Muscle layer of duodenum (tissue), 2 donors: ENCODE measurements at regions not wholly inside any gene's neighbourhood (a gene's known extent, or its start where the extent isn't known, plus 50 kb on each side); places are given as distances from the start of the nearest gene placed in this dataset.
"Not testable (repeated sequence)": the region's sequence is repeated elsewhere in the genome, so short reads cannot be mapped to it uniquely, and the experiment has no call there.

Experiments
- H3K27ac ChIP-seq: one replicate; pipeline ENCODE4 v1.7.0; 2013; ENCODE audit warnings: mild to moderate bottlenecking, low read length
- H3K27me3 ChIP-seq: one replicate; pipeline ENCODE4 v1.7.0; 2013; ENCODE audit warnings: low read depth, mild to moderate bottlenecking, control low read depth, low read length
- H3K36me3 ChIP-seq, 2 donors: one replicate each; pipeline ENCODE4 v1.7.0; 2013; ENCODE audit warnings: low read length in 2 of 2, control low read depth in 1 of 2, mild to moderate bottlenecking in 1 of 2; ENCODE audit not compliant: insufficient read depth in 2 of 2, control insufficient read depth in 1 of 2
- H3K4me1 ChIP-seq, 2 donors: one replicate each; pipeline ENCODE4 v1.7.0; 2013; ENCODE audit warnings: low read length in 2 of 2, mild to moderate bottlenecking in 2 of 2, control low read depth in 1 of 2, moderate library complexity in 1 of 2; ENCODE audit not compliant: insufficient read depth in 2 of 2, control insufficient read depth in 1 of 2
- H3K4me3 ChIP-seq, 2 donors: one replicate each; pipeline ENCODE4 v1.7.0; 2013; ENCODE audit warnings: low read length in 2 of 2, low read depth in 1 of 2, mild to moderate bottlenecking in 1 of 2
- H3K9me3 ChIP-seq, 2 donors: one replicate each; pipeline ENCODE4 v1.7.0; 2013; ENCODE audit warnings: low read length in 2 of 2, control low read depth in 1 of 2, mild to moderate bottlenecking in 1 of 2; ENCODE audit not compliant: control insufficient read depth in 1 of 2
- donor health status: healthy.

DNA sequence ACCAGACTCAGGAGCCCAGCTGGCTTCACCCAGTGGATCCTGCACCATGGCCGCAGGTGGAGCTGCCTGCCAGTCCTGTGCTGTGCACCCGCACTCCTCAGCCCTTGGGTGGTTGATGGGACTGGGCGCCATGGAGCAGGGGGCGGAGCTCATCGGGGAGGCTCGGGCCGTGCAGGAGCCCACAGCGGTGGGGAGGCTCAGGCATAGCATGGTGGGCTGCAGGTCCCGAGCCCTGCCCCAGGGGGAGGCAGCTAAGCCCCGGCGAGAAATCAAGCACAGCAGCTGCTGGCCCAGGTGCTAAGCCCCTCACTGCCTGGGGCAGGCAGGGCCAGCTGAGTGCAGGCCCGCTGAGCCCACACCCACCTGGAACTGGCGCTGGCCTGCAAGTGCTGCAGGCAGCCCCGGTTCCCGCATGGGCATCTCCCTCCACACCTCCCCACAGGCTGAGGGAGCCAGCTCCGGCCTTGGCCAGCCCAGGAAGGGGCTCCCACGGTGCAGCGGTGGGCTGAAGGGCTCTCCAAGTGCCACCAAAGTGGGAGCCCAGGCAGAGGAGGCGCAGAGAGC is 464.1 kb upstream of the DIPK2B start:
- H3K9me3 ChIP-seq, result no peaks in the 10 kb centered on the region
- no peaks in the 10 kb centered on the region for H3K4me1 ChIP-seq
- H3K4me3 ChIP-seq, result no peak overlapping the region
- no peaks in the 10 kb centered on the region for H3K36me3 ChIP-seq
- no peak overlapping the region for H3K27ac ChIP-seq
- H3K27me3 ChIP-seq, result no peaks in the 10 kb centered on the region

- Histone ChIP-seq H3K9me3 (no peaks in the 10 kb centered on the region), H3K4me1 (no peaks in the 10 kb centered on the region), H3K27ac (no peak overlapping the region), H3K4me3 (no peak overlapping the region), H3K27me3 (no peaks in the 10 kb centered on the region), H3K36me3 (no peaks in the 10 kb centered on the region)
Observed at GRCh38 chrX:45660477-45660876, 459.8 kb upstream of the DIPK2B start.

DNA sequence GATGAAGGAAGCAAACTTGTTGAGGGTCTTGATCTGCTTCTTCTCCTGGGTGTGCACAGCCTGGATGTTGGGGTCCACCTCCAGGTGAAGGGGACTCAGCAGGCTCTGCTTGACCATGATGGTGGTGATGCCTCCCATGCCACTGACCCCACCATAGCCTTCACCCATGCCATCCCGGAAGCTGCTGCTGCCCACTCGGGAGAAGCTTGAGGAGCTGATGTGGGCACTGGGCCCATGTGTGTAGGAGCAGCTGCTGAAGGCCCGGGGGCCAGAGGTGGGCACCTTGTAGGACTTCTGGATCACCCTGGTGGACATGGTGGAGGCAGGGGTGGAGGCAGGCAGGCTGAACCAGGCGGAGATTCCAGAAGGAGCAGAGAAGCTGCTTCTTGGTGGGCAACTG is 432.7 kb upstream of the DIPK2B start:
- Histone ChIP-seq H3K4me3 (no peak overlapping the region), H3K27ac (no peak overlapping the region), H3K9me3 (peaks cover 0 to 5% of the 10 kb centered on the region in 2 donors), H3K4me1 (no peaks in the 10 kb centered on the region), H3K27me3 (no peaks in the 10 kb centered on the region), H3K36me3 (no peaks in the 10 kb centered on the region)

GRCh38 chrX:45632506-45632905 is 431.8 kb upstream of the DIPK2B start:
- Histone ChIP-seq H3K4me3 (no peak overlapping the region), H3K36me3 (no peaks in the 10 kb centered on the region), H3K27me3 (no peaks in the 10 kb centered on the region), H3K27ac (no peak overlapping the region), H3K4me1 (no peaks in the 10 kb centered on the region), H3K9me3 (peaks cover 0 to 5% of the 10 kb centered on the region in 2 donors)

GRCh38 chrX:45630078-45630477 is 429.4 kb upstream of the DIPK2B start:
- no peaks in the 10 kb centered on the region for H3K27me3 ChIP-seq

GRCh38 chrX:45628041-45628440 is 427.4 kb upstream of the DIPK2B start:
- Histone ChIP-seq H3K27ac (no peak overlapping the region), H3K4me3 (no peak overlapping the region), H3K4me1 (no peaks in the 10 kb centered on the region), H3K9me3 (peaks cover 0 to 5% of the 10 kb centered on the region in 2 donors), H3K27me3 (no peaks in the 10 kb centered on the region), H3K36me3 (no peaks in the 10 kb centered on the region)

More at GRCh38 chrX:45630078-45630477, 429.4 kb upstream of the DIPK2B start:
- Histone ChIP-seq H3K36me3 (no peaks in the 10 kb centered on the region), H3K9me3 (peaks cover 0 to 5% of the 10 kb centered on the region in 2 donors), H3K27ac (no peak overlapping the region), H3K4me1 (no peaks in the 10 kb centered on the region), H3K4me3 (no peak overlapping the region)

DNA sequence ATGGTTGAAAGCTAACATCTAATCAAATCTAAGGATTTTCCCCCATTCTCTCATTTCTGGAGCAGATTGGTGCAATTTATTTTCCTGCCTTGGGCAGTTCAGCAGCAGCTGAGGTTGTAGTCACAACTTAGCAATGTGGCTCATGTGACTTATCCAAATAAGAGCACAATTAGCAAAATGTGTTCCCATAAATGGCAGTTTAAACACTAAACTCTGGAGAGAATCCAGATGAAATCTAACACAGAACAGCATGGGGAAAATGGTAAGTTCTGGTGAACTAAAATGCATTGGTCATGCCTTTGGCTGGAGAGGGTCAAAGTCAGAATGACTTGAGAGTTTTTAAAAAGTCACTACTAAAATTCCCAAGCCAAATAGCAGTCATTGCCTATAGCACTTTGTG is 422.6 kb upstream of the DIPK2B start:
- Histone ChIP-seq H3K27me3 (no peaks in the 10 kb centered on the region), H3K27ac (no peak overlapping the region)

GRCh38 chrX:45622538-45622937 is 421.9 kb upstream of the DIPK2B start:
- H3K9me3 ChIP-seq, result no peaks in the 10 kb centered on the region
- no peaks in the 10 kb centered on the region for H3K27me3 ChIP-seq
- H3K4me1 ChIP-seq, result no peaks in the 10 kb centered on the region
- no peak overlapping the region for H3K27ac ChIP-seq
- H3K4me3 ChIP-seq, result no peak overlapping the region
- no peaks in the 10 kb centered on the region for H3K36me3 ChIP-seq

More for the DNA sequence above, 422.6 kb upstream of the DIPK2B start:
- Histone ChIP-seq H3K4me3 (no peak overlapping the region), H3K4me1 (no peaks in the 10 kb centered on the region), H3K9me3 (no peaks in the 10 kb centered on the region), H3K36me3 (no peaks in the 10 kb centered on the region)

GRCh38 chrX:45622042-45622423 is 421.4 kb upstream of the DIPK2B start:
- H3K27ac ChIP-seq, result no peak overlapping the region
- no peak overlapping the region for H3K4me3 ChIP-seq
- H3K4me1 ChIP-seq, result no peaks in the 10 kb centered on the region
- H3K9me3 ChIP-seq, result no peaks in the 10 kb centered on the region
- no peaks in the 10 kb centered on the region for H3K36me3 ChIP-seq
- no peaks in the 10 kb centered on the region for H3K27me3 ChIP-seq

DNA sequence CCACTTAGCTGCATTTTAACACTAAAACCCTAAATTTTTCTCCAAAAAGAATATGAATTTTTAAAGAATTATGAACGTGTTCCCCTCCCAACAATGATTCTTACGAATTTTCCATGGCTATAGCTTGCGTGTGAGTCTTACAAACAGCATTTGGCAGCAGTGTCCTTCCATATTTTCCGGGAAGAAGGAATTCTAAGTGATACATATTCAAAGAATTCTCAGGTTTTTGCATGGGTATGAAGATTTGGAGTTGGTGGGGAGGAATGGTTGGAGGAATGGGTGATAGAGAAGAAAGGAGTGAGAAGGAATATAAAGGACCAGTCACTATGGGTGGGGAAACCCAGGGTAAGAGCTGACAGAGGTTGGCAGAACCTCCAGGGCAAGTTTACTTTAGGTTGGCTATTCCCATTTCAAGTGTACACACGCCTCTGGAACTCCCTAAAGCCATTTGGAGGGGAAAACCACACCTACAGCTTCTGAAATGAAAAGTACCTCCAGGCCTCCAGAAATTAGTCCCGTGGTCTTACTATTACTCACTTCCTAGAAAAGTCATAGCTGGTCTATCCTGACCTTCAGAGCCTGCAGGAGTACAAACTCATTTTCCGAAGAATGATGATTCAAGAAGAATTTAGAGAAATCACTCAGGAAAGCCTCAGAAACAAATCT is 420.8 kb upstream of the DIPK2B start:
- no peak overlapping the region for H3K4me3 ChIP-seq
- H3K27ac ChIP-seq, result no peak overlapping the region
- H3K27me3 ChIP-seq, result no peaks in the 10 kb centered on the region
- no peaks in the 10 kb centered on the region for H3K36me3 ChIP-seq
- H3K9me3 ChIP-seq, result no peaks in the 10 kb centered on the region
- no peaks in the 10 kb centered on the region for H3K4me1 ChIP-seq

DNA sequence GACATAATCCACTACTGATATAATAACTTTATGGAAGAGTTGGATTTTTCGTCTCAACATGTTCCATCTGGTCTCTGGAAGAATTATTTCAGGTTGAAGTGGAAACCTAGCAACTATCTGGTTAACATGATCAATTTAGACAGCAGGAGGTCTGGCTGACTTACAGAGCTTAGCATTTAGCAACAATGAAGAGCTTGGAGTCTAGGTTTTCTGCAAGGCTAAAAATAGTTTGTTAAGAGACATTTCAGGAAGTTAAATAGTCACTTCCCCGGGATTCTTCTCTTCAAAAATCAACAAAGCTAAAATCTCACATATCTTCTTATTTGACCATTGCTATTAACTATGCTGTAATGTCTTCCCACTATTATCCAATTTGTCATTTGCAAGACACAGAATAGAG is 418.6 kb upstream of the DIPK2B start:
- no peak overlapping the region for H3K4me3 ChIP-seq
- H3K27ac ChIP-seq, result no peak overlapping the region
- H3K36me3 ChIP-seq, result no peaks in the 10 kb centered on the region
- H3K27me3 ChIP-seq, result no peaks in the 10 kb centered on the region
- H3K4me1 ChIP-seq, result no peaks in the 10 kb centered on the region
- H3K9me3 ChIP-seq, result no peaks in the 10 kb centered on the region

GRCh38 chrX:45615591-45615990 is 414.9 kb upstream of the DIPK2B start:
- not testable (repeated sequence) for H3K4me3 ChIP-seq, H3K36me3 ChIP-seq, H3K27ac ChIP-seq, H3K27me3 ChIP-seq, H3K4me1 ChIP-seq, H3K9me3 ChIP-seq
